ENCODE measurements at regions not wholly inside any gene's neighbourhood (a gene's known extent, or its start where the extent isn't known, plus 50 kb on each side); places are given as distances from the start of the nearest gene placed in this dataset.

DNA sequence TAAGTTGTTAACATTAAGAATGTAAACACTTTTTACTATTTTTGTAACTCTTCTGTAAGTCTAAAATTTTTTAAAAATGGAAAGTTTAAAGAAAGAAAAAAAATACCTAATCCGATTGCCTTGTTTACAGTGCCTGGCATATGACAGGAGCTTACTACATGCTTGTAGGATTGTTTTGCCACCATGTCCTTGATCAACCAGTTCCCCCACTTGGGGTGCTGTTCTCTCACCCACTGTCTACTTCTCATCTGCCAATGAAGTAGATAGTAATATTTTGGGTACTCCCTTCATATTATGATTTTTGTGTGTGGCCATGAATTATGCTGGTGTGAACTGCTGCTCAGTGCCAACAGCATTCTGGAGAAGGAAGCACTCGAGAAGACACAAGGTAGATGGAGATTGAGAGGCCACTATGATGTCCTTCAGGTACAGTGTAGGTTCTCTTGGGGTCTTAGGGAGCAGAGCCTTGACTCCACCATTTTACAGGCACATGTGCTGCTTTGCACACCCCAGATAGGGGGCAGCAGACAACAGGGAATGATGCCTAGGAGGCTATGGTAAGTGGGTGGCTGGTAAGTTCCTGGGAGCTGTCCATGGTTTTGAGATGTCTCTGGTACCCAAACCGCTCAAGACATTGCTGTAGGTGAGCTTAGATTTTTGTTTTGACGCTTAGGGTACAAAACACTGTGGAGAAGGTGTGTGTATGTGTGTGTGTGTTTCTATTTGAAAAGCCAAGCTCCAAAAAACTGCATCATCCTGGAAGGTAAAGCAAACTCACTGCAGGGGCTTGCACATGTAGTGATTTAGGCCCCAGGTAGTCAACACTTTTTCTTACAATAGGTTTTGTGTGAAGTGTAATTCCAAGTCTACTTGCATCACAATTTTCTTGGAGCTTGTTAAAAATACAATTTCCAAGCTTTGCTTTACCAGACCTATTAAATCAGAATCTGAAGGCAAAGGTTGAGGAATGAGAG lies 494.5 kb upstream of the LARGE1 start:
- TF ChIP-seq CTCF (IDR thresholded peaks at IDR 0.05) (peak; percentile 97), EZH2 (IDR thresholded peaks at IDR 0.05) (peak; percentile 8), EZH2phosphoT487 (IDR thresholded peaks at IDR 0.05) (no peak)
